Naive thymus-derived CD4-positive, alpha-beta T cell (primary cell): ENCODE measurements at regions not wholly inside any gene's neighbourhood (a gene's known extent, or its start where the extent isn't known, plus 50 kb on each side); places are given as distances from the start of the nearest gene placed in this dataset.

Experiments used
- ATAC-seq: fragments of 150-1000 bp; cut with Tn5 transposase; 2 replicates; pipeline ENCODE4 v1.10.0; 2021; ENCODE audit warnings: mild to moderate bottlenecking, moderate library complexity
- CTCF ChIA-PET: fragments of 350-600 bp; sonication (Branson Sonifier 250); formaldehyde crosslinking; loops from one replicate; lab custom pipeline; 2021; ENCODE audit warnings: antibody characterized with exemption; lab: Charles Lee
- POLR2A ChIA-PET: fragments of 350-600 bp; sonication (Branson Sonifier 250); formaldehyde crosslinking; loops from one replicate; lab custom pipeline; 2021; ENCODE audit warnings: antibody characterized with exemption, inconsistent platforms; lab: Charles Lee
- DNase-seq, 9 donors: peaks; one replicate each; pipeline versions ENCODE4 v3.0.0 to v3.0.0-alpha.2; 2020 to 2022; ENCODE audit warnings: mixed read lengths in 1 of 9
- H3K27ac ChIP-seq: one replicate; pipeline ENCODE4 v1.7.0; 2013; ENCODE audit warnings: mild to moderate bottlenecking, low read depth, low read length, moderate library complexity
- H3K27me3 ChIP-seq, 2 donors: one replicate each; pipeline ENCODE4 v1.7.0; 2013; ENCODE audit warnings: low read length in 2 of 2, mild to moderate bottlenecking in 2 of 2, moderate library complexity in 2 of 2; ENCODE audit not compliant: control insufficient read depth in 2 of 2, insufficient read depth in 2 of 2
- H3K36me3 ChIP-seq, 3 experiments: 1 replicate in 2 of 3; 2 replicates in 1 of 3; pipeline ENCODE4 v1.7.0; 2013; ENCODE audit warnings: low read length in 3 of 3, mild to moderate bottlenecking in 3 of 3, moderate library complexity in 1 of 3; ENCODE audit not compliant: insufficient read depth in 3 of 3, control insufficient read depth in 2 of 3
- H3K4me1 ChIP-seq, 2 donors: one replicate each; pipeline ENCODE4 v1.7.0; 2013; ENCODE audit warnings: low read length in 2 of 2, mild to moderate bottlenecking in 2 of 2, moderate library complexity in 1 of 2; ENCODE audit not compliant: control insufficient read depth in 2 of 2, insufficient read depth in 2 of 2
- H3K4me3 ChIP-seq: 2 replicates; pipeline ENCODE4 v1.7.0; 2013; ENCODE audit warnings: mild to moderate bottlenecking, low read length
- H3K9me3 ChIP-seq, 3 experiments: 1 replicate in 2 of 3; 2 replicates in 1 of 3; pipeline ENCODE4 v1.7.0; 2013; ENCODE audit warnings: low read length in 3 of 3; ENCODE audit not compliant: control insufficient read depth in 2 of 3
- H3K27ac Mint-ChIP-seq, 9 donors: one replicate each; pipeline ENCODE4 v1.8.0; 2020 to 2022; ENCODE audit warnings: mixed read lengths in 9 of 9, mild to moderate bottlenecking in 8 of 9, moderate library complexity in 5 of 9, inconsistent platforms in 2 of 9
- H3K27me3 Mint-ChIP-seq, 5 donors: one replicate each; pipeline ENCODE4 v1.8.0; 2021 to 2022; ENCODE audit warnings: mixed read lengths in 5 of 5, mild to moderate bottlenecking in 1 of 5
- H3K36me3 Mint-ChIP-seq, 5 donors: one replicate each; pipeline ENCODE4 v1.8.0; 2020 to 2022; ENCODE audit warnings: mixed read lengths in 5 of 5, mild to moderate bottlenecking in 3 of 5, inconsistent platforms in 1 of 5
- H3K4me1 Mint-ChIP-seq, 7 donors: one replicate each; pipeline ENCODE4 v1.8.0; 2020 to 2022; ENCODE audit warnings: mixed read lengths in 7 of 7, mild to moderate bottlenecking in 3 of 7, inconsistent platforms in 1 of 7
- H3K4me3 Mint-ChIP-seq, 10 donors: one replicate each; pipeline ENCODE4 v1.8.0; 2020 to 2022; ENCODE audit warnings: mild to moderate bottlenecking in 10 of 10, mixed read lengths in 10 of 10, moderate library complexity in 6 of 10, inconsistent platforms in 2 of 10
- H3K9me3 Mint-ChIP-seq, 11 donors: one replicate each; pipeline ENCODE4 v1.8.0; 2020 to 2022; ENCODE audit warnings: mixed read lengths in 11 of 11, mild to moderate bottlenecking in 4 of 11, inconsistent platforms in 1 of 11, moderate library complexity in 1 of 11
- intact Hi-C, 2 donors: fragments of 100-400 bp; cut with micrococcal nuclease; formaldehyde crosslinking; loops; one replicate each; pipeline ENCODE4 v1.15.1; 2023

GRCh38 chr1:225724251-225724650 is 53.4 kb upstream of the SRP9 start:
- DNase-seq: no peak
- Histone ChIP-seq H3K27ac (no peak overlapping the region), H3K27me3 (no peaks in the 10 kb centered on the region), H3K36me3 (no peaks in the 10 kb centered on the region), H3K9me3 (no peaks in the 10 kb centered on the region), H3K4me1 (no peaks in the 10 kb centered on the region), H3K4me3 (no peak overlapping the region)
- Mint-ChIP-seq H3K4me3 (no peak overlapping the region), H3K36me3 (no peaks in the 10 kb centered on the region), H3K27me3 (peaks cover 0 to 4% (median 0%) of the 10 kb centered on the region in 5 donors), H3K4me1 (no peaks in the 10 kb centered on the region), H3K27ac (no peak overlapping the region), H3K9me3 (peaks cover 0 to 1% (median 0%) of the 10 kb centered on the region in 11 donors)
- ATAC-seq: no peak
- ChIA-PET POLR2A (no interaction called here), CTCF (no interaction called here)
- intact Hi-C loops: no loop called here
